CD1c-positive myeloid dendritic cell (primary cell): ENCODE measurements at regions not wholly inside any gene's neighbourhood (a gene's known extent, or its start where the extent isn't known, plus 50 kb on each side); places are given as distances from the start of the nearest gene placed in this dataset.

Experiments used
- DNase-seq: peaks from one replicate; pipeline ENCODE4 v3.0.0-alpha.2; 2016; ENCODE audit errors: extremely low spot score

DNA sequence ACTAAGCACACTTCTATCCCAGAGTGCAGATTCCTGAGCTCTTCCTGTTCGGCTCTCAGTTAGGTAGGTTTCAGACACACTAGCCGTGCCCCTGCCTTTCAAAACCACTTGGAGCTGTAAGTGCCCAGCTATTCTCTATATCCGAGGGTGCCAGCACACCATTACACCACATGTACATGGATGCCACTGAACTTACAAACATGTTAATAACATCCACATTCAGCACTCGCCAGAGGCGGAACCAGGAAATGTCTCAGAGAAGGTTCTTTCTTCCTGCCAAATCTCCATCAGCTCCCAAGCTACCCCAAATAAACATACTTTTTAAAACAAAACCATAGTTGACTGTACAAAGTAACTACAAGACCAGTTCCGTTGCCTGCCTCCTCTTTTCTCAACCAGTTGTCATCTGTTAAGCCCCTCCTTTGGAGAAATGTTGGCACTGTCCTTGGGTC, 78.4 kb upstream of the CTTNBP2NL start:
- DNase-seq = no peak

DNA sequence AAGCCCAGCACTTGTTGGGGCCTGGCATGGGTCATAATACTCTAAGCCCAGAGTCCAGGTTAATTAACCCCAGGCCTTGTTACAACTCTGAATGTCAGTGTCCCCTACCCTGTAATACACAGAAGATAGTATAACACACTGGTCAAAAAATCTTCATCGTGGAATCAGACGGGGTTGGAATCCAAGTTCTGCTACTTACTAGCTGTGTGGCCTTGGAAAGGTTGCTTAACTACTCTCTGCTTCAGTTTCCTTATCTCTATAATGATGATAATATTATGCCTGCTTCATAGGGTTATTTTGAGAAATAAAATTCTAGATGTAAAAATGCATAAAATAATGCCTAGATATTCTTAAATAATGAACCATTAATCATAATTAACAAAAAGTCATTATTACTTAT, 77.8 kb upstream of the CTTNBP2NL start:
- DNase-seq = no peak

DNA sequence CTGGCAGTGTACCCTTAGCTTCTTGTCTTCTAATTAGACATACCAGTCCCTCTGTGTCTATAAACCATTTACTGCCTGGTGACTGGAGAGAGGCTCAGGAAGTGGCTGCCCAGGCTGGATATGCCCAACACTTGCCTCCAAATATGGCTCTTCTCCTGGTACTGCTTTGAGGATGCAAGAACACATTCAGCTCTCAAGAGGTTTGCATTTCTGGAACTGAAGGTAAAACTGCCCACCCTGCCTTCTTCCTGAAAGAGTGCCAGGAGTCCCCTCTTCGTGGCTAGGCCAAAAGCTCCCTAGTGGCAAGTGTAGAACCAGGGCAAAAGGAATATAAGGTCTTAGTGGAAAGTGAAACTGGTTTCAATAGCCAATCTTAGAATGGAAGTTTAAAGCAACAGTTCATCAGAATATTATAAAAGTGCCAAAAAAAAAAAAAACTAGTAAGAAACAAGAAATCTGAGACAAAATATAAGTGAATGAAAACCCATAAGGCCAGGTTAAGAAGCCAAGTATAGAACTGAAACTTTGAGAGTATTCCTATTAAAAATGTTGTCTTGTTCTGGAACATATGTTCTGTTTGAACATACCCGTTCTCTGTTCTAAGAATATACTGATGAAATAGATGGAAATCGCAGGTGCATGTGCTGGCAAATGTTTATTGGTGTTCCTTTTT, 77.2 kb upstream of the CTTNBP2NL start:
- no peak for DNase-seq

DNA sequence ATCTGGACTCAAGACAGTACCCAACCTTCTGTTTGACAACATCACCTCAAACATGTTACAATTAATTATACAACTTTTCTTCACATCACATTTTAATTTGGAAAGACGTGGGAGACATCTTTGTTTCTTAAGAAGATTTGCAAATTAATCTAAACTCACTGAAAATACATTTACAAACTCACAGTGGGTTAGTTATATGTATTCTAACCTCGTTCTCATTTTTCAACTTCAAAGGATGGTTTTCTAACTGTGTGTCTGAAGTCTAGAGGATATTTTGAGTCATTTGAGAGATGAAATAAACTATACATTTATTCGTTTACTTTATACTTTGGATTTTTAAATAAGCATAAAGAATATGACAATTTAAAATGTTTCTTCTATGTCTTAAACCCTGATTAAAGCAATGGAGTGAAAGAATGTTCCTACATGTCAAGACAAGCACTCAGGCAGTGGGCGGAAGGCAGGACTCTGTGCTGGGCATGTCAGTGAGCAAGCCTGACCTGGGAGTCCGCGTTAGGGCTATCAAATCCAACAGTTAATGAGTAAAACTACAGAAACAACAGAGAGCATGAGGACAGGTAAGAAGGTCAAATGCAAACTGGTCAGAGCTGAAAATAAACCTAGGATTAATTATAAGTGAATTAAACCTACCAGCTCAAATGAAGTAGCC, 76.5 kb upstream of the CTTNBP2NL start:
- DNase-seq = no peak

DNA sequence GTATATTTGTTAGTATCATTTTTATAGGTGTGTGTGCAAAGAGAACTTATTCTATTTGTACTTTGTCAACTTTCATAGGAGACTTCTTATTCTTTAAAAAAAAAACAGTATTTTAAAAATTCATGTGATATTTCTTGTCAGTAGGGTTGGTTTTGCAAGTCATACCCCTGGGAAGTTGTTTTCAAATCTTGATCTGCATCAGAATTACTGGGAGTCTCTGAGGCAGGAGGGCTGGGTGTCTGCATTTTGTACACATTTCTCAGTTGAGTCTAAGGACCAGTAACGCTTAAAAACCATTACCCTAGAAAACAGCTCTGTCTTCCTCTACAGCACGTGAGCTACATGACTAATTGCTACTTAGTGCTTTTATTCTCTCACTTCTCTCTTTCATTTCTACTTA, 76.0 kb upstream of the CTTNBP2NL start:
- DNase-seq = peak; percentile 7

DNA sequence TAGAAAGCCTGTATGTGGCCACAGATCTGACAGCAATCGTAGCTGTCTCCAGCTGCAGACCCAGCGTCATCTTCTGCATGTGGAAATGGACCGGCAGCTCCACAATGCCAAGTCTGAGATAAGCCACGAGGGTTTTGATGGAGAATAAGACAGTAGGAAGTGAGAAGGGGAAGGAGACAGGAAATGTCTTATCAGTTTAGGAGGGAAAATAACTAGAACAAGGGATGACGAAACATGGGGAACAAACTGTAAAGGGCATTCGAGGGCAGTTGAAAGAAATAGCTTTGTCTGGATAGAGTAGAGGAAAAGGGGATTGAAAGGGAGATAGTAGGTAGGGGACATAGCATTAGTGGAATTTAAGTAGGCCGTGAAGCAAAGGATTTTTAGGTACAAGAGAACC, 74.0 kb upstream of the CTTNBP2NL start:
- no peak for DNase-seq

DNA sequence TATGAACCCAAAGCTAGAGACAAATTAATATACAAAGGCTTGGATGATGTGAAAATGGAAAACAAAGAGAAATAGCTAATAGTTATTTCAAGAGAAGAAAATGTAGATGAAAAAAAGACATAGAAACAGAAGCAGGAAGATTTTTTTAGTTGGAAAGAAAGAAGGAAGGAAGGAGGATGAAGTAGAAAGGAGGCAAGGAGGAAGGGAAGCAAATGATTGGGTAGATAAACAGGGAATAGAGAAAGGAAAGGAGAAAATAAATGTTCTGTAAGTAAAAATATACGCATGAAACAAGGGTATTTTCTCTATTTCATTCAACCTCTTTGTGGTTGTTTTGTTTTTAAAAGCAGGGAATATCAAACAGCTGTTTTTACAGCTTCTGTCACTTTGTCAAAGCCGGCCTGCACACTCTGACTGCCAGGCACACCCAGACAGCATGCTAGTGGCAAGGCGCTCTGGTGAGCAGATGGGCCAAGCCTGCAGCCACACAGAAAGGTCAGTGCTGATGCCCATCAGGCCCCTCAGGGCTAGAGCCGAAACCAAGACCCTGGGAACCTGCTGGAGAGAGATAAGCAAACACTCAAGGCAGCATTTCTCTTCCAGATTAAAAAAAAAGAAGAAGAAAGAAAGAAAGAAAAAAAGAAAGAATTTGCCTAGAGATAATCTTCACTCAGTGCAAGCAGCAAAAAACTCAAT, 72.9 kb upstream of the CTTNBP2NL start:
- DNase-seq = no peak

DNA sequence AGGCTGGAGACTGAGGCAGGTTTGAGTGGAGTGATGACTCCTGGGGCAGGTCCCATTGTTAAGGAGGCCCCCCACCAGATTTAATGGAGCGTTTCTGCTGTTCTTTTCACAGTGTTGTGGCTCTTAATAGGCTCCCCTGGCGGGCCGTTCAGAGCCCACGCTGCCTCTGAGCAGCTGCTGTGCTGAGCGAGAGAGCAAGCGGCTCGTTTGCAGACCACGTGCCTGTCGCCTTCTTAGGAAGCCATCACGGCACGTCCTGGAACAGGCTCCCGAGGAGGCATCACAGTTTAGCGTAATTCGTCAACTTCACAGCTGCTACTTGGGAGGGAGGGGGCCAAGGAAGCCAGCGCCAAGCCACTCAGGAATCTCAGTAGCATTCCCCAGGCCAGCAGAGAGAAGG, 70.5 kb upstream of the CTTNBP2NL start:
- no peak for DNase-seq

DNA sequence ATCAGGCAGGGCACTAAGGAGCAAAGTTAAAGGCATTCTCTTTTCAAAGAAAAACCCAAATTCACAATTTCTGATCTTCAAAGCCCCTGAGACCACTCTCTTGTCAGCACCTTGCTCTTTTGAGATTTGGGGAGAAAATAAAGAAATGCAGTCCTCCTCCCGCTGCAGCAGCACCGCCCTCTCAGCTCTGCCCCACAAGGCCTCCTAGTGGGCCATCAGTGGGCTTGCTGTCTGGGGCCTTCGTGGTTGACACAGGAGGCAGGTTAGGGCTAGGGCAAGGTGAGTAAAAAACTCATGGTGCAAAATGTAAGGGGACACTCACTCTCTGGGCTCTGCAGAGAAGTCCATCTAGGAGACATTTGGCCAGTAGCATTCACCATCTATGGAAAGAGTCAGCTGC, 67.4 kb upstream of the CTTNBP2NL start:
- no peak for DNase-seq

DNA sequence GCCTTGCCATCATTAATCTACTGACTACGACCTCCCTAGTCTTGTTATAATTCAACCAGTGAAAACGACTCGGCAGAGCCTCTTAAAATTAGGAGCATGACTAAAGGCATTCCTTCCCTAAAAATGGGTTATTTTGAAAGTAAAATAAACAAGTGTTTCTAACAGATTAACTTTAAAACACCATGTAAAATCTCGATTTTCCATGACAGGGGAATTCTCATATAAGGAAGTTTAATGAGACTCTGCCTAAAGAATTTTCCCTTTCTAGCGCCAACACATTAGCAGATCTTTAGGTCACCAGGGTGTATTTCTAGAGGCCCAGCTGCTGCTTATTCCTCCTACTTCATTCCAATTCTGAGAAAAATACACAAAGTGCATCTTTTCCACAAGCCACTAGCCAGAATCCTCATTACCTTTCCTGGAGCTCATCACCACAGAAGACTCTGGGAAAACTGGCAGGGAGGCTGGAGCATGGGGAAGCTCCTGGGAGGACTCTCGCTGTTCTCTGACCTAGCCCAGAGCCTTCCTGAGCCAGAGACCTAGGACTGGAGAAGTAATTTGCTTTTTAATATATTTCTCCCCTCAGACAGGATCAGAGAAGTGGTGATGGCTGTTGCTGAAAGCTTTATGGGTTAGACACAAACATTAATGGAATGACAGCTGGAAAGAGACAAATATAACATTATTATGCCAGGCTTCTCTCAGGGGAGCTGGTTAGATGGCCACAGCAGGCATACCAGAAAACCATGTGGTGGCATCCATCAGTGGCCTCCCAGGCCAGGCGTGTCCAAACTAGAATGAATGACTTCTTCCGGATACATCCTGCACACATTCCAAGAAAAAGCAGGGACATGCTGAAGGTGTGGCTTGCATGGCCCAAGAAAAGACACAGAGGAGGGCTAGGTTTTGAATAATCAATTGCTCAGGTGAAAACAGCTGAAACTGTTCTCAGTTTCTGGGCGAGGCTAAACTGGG, 63.6 kb upstream of the CTTNBP2NL start:
- no peak for DNase-seq

DNA sequence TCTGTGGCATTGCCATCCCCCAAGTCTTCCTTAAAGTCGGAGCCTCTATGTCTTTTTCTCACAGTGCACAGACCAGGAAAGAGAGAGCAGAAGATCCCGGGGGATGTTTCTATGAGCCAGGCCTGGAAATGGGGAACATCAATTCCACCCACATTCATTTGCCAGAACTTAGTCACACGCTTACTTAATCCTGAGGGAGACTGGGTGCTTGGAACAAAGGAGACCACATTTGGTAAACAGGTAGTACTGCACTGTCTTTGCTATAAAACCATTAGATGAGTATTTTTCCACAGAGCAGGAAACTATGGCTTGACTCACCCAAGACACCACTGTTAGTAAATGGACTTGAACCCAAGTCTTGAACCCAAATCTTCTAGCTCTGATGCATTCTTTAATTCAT, 60.7 kb upstream of the CTTNBP2NL start:
- no peak for DNase-seq

DNA sequence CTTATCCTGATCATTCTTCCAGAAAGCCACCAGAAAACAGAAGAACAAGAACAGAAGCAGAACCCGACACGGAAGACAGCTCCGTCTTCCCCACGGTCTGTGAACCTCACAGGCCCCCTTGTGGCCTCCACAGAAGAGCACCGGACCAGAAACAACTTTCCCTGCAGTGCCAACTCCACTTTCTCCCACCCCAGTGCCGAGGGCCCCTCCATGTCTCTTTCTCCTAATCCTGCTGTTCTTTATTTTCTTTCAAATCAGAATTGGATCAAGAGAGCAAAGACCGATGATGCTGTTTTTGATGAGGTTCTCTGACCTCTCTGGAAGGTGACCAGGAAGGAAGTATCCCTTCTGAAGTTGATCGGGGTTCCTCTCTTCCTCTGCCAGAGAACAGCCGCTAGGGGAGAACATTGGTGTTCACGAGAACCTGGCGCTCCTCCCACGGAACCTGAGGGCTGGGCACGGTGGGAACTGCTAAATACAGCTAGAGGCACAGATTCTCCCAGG, 58.9 kb upstream of the CTTNBP2NL start:
- peak; percentile 19 for DNase-seq

DNA sequence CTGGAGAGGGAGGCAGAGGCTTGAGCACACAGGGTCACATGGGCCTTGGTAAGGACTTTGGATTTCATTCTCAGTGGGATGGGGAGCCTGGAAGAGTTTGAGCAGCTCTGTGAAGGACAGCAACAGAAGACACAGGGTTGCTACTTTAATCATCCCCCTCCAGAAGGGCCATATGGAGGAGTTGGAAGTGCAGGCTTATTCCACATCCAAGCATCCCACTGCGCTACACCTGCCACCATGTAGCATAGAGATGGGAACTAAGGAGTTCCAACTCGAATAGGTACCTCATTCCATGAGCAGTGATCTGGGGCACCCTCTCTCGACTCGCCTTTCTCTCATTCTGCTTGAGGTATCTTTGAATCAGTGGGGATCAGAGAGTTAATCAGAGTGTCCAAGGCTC, 54.0 kb upstream of the CTTNBP2NL start:
- DNase-seq = no peak

DNA sequence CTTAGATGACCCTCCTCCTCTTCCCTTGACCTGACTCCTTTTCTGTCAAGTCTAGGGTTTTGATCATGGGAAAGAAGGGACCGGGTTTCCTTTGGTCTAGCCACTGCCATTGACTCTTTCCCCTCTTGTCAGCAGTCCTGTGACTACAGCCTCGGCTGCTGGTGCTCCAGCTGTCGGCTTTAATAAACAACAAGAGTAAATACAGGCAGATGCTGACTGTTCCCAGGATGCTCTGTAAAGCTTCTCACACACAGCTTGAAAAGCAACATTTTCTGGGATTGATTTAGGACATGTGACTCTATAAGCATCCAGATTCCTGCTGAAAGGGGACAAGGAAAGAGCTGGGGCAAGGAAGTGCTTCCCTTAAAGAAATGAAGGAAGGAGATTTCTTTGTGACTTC, 53.5 kb upstream of the CTTNBP2NL start:
- DNase-seq = no peak

DNA sequence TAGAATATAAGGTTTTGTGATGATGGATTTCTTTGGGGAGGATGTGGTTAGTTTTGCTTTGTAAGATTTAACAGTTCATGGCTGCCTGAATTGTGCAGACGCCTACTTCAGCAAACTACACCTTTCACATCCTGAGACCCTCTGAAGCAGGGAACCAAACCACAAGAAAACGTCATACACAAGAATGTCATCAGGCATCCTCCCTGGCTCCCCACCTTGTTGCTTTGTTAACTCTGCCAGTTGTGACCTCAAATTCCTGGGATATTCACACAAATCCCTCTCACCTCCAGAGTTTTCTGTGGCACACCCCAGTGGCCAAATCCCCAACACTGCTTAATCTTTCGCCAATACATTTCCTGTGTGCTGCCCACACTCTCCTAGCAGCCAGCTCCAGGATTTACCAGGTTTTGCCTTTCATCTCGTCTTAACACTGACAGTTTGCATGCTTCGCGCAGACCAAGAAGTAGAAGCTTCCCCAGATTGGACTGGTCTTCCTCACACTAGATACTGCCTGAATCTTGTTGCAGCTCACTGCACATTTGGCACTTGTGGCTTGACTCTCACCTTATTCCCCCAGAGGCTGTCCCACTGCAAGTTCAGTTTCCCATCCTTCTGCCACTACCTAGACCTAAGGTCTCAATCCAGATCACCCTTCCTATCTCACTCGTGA, 51.1 kb upstream of the CTTNBP2NL start:
- DNase-seq = no peak
